Islet of Langerhans (tissue), 1 donor: ENCODE measurements at regions not wholly inside any gene's neighbourhood (a gene's known extent, or its start where the extent isn't known, plus 50 kb on each side); places are given as distances from the start of the nearest gene placed in this dataset.
"Not testable (repeated sequence)": the region's sequence is repeated elsewhere in the genome, so short reads cannot be mapped to it uniquely, and the experiment has no call there.

Source experiments
- FAIRE-seq: peaks from one replicate; lab custom pipeline; 2011; peaks lifted over from hg19 to GRCh38; lab: Jason Lieb, UNC

DNA sequence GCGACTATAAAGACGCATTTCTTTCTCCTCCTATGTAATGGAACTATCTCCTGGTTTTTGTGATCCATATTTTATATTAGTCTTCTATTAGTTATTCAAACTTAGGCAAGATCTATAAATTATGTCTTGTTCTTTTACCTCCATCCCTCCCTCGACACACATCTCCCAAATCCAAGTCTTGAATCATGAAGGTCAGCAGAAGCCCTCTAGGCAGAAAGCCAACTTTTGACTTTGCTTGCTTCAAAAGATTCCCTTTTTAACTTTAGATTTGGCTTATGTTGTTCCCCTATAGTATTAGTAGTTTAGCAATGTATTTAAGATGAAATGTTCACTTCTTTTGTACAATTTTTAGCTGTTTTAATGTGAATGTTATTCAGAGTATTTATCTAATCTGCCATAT lies 689.8 kb downstream of the SLC6A15 start:
- FAIRE-seq = no peak

DNA sequence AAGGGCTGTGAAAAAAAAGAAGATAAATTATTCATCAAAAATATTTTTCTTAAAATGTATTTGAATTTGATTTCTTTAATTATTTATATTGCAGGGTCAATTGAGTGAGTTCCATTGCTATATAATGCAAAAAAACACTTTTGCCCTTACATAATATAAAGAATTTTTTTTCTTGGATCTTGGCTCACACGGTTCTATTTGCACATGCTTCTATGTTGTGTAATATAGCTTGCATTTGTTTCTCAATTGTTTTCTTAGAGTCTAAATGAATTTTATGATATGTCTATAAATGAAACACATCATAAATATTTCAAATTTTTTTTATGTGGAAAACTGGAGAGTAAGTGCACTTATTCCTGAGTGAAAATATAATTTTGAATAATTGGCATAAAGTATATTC lies 694.2 kb downstream of the SLC6A15 start:
- no peak for FAIRE-seq

DNA sequence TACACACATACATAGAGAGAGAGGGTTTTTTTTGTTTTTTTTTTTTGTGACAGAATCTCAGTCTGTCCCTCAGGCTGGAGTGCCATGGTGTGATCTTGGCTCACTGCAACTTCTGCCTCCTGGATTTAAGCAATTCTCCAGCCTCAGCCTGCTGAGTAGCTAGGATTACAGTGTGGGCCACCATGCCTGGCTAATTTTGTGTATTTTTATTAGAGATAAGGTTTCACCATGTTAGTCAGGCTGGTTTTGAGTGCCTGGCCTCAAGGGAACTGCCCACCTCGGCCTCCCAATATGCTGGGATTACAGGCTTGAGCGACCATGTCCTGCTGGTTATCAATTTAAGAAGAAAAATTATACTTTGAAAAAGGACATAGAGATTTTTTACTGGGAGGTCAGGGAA lies 710.6 kb downstream of the SLC6A15 start:
- FAIRE-seq = no peak

DNA sequence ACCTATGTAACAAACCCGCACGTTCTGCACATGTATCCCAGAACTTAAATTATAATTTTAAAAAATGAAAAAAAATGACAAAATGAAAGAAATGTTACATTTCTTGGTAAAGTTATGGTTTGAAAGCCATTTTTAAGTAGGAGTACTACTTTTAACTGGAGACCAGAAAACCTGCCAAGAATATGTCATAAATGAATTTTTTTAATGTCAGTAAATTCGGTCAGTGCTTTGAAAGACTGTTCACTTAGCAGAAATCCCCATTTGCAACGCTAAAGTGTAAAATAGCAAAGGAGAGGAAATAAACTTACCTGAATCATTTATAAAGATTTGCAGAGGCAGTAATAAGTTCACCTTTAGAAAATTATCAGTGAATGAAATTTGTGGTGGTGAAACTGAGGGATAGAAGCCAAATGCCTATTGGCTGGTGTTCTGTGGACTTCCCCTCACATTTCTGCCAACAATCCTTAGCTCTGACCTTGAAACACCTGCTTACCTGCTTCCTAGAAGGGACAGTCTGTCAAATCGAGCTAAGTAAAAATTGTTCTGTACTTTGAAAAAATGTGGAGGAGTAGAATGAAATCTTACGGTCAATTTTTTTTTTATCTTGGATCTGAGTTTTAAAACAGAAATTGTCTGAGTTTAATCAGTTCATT lies 714.2 kb downstream of the SLC6A15 start:
- FAIRE-seq = no peak

DNA sequence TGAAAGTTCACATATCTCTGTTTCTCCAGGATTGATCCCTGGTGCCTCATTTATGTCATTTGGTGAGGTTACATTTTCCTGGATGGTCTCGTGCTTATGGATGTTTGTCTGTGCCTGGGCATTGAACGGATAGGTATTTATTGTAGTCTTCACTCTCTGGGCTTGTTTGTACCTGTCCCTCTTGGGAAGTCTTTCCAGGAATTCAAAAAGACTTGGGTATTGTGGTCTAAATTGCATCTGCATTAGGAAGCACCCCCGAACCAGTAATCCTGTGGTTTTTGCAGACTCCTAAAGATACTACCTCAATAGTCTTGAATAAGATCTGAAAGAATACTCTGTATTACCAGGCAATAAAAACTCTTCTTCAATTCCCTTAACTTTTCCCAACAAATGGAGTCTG lies 720.8 kb downstream of the SLC6A15 start:
- no peak for FAIRE-seq

DNA sequence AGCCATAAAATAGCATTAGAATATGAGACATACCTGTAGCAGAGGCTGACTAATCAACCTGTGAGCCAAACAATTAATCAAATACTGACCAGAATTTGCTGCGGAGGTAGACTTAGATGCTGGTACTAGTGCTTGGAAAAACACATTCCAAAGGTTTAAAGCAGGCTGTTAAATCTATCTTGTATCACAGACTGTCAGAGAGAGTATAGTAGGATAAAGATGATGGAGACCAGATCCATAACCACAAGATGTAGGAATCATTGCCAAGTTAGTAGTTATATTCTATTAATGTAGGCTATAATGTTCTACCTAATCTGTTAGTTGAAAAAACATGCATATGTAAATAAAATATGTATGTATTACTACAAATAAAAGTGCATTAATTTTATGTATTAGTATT lies 726.2 kb downstream of the SLC6A15 start:
- no peak for FAIRE-seq

DNA sequence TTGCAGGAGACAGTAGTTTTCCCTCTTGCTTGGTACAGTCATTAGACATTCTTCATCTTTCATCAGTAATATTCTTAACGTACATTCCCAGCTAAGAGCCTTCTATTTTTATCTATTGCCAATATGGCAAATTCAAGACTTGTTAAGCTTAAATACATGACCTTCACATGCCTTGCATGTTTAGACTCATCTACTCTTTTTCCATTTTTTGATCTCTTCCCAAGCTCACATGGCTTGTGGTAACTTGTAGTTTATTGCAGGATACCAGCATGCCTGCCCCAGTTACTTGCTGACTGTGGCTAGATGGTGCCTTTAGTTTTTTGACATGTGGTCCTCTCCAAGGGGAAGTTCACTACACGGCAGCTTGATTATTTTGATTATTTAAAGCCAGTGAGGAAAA lies 729.0 kb downstream of the SLC6A15 start:
- FAIRE-seq = no peak

DNA sequence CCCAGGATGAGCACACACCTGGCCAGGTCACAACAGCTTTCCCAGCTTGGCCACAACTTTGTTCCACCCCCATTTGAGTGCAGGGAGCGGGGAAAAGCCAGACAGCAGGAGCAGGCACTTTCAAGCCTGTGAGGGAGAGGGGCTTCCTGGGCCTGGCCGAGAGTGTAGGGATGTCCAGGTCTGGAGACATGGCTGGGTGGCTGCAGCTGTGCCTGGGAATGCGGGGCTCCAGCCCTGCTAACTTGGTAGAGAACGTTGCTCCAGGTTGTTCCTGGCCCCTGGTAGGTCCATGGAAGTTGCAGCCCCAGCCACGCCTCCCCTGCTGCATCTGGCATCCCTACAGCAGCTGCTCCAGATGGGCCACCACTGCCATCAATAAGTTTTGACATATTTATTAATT lies 738.5 kb downstream of the SLC6A15 start:
- FAIRE-seq = no peak

DNA sequence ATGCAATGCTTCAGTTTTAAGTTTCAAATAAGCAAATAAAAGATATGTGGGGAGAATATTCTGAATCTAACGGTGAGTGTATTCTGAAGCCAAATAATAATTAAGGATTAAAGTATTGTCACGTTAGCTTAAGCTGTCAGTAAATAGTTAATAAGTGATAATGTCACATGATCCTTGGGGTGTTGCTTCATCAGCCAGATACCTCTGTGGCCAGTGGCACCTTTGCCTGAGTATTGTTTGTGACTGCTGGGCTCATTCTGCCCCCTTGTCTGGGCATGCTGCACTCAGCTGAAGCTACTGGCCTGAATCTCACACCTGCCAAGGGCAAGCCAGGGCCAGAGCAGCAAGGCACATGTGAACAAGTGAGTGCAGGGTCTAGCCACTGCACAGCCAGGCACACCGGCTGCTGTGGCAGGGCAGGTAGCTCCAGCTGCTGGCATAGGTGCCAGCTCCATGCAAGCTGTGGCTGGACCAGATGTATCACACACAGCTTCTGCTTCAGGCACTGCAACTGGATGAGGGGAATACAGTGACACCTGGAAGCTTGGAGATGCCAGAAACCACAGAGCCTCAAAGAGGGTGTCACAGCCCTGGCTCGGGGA lies 739.7 kb downstream of the SLC6A15 start:
- FAIRE-seq = no peak

DNA sequence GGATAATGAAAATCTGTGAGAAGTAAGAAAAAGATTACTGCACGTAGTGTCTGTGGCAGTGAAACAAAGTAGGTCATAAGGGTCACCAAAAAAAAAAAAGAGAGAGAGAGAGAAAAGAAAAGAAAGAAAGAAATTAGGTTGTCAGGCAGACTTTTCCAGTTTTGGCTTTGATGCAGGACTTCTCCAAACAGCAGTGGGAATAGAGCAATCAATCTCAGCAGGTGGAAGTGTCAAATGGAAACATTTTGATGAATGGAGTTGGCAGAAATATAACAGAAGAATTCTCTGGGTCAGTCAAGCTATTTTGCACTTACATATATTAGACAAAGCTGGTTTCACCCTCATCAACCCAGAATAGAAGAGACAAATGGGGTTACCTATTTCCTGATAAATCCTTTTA lies 745.8 kb downstream of the SLC6A15 start:
- FAIRE-seq = no peak

DNA sequence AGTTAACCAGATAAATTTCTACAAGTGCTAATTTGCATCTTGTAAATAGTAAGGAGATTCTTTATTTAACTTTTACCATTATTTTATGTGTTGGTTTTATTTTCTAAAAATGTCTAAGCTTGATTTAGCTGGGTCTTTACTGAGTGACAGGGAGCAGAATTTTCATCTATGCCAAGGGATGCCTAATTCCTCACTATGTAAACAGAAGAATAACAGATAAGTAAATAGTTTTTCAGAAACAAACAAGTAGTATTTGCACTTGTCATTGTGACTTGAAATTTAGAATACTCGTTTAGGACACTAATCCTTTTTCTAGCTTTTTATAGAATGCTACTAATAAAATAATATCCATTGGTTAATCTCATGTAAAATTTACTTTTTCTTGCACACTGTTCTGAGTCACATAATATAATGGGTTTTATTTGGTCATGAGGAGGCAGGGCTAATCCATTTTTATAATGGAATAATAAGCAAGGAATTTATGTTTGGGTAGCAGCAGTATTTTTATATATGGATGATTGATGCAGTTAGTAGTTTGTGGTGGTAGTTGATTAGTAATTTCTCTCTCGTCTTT lies 746.5 kb downstream of the SLC6A15 start:
- no peak for FAIRE-seq

DNA sequence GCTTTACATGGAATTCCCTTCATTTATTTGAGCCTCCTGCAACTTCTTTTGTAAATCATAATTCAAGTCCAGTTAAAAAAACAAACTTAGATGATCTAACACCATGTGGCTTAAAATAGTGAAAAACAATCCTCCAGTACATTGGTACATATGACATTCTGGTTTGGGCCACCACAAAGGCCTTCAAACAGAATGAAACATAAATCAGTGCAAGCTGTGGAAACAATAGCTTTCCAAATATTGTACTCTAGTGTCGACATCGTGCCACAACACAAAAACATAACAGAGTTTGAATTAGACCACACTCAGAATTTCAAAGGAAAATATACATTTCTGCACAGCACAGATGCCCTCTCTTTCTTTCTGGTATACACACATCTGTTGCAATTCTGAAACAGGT lies 751.3 kb downstream of the SLC6A15 start:
- no peak for FAIRE-seq

DNA sequence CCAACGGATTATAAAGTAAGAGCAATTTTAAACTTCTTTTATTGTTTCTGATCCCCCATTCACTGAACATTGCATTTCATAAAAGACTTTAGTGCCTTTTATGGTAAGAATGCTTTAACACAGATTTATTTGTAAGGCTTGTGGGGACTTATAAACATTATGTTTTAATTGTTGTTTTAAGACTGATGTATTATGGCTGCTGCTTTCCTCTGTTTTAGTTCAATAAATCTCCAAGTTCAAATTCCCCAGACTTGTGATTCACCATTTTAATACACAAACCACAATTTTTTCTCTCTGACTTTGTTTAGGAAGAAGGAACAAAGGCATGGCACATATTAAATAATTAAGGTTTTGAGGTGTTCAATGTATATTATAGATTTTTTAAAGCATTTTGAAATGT lies 753.3 kb downstream of the SLC6A15 start:
- no peak for FAIRE-seq

DNA sequence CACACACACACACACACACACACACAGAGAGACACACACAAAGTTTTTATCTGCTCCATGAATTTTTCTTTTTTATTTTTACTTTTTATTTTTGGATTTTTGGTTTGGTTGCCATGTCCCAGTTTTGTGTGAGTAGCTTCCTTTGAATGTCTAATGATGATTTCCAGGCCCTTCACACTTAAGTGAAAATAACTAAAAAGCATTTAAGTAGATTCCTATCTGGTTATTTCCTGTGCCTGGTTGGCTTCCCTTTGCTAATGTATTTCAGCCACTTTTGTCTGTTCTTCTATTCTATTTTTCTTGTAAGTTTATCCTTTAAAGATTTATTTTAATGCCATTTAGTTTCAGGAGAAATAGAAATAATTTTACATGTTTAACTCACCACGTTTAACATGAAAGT lies 755.4 kb downstream of the SLC6A15 start:
- no peak for FAIRE-seq

DNA sequence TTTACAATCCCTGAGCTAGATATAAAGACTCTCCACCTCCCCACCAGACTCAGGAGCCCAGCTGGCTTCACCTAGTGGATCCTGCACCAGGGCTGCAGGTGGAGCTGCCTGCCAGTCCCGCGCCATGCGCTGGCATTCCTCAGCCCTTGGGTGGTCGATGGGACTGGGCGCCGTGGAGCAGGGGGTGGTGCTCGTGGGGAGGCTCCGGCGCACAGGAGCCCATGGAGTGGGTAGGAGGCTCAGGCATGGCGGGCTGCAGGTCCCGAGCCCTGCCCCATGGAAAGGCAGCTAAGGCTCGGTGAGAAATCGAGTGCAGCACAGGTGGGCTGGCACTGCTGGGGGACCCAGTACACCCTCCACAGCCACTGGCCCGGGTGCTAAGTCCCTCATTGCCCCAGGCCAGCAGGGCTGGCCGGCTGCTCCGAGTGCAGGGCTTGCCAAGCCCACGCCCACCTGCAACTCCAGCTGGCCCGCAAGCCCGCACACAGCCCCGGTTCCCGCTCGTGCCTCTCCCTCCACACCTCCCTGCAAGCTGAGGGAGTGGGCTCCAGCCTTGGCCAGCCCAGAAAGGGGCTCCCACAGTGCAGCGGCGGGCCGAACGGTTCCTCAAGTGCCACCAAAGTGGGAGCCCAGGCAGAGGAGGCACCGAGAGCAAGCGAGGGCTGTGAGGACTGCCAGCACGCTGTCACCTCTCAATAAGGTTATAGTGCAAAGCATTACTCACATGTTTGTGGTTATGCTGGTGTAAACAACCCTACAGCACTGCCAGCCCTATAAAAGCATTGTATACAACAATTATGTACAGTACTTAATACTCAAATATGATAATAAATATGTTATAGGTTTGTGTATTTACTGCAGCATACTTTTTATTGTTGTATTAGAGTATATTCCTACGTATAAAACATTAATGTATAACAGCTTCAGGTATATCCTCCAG lies 757.3 kb downstream of the SLC6A15 start:
- not testable (repeated sequence) for FAIRE-seq

DNA sequence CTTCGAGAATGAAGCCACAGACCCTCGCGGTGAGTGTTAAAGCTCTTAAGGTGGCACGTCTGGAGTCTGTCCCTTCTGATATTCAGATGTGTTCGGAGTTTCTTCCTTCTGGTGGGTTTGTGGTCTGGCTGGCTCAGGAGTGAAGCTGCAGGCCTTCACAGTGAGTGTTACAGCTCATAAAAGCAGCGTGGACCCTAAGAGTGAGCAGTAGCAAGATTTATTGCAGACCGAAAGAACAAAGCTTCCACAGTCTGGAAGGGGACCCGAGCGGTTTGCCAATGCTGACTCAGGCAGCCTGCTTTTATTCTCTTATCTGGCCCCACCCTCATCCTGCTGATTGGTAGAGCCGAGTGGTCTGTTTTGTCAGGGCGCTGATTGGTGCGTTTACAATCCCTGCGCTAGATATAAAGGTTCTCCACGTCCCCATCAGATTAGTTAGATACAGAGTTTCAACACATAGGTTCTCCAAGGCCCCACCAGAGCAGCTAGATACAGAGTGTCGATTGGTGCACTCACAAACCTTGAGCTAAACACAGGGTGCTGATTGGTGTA lies 758.1 kb downstream of the SLC6A15 start:
- not testable (repeated sequence) for FAIRE-seq

DNA sequence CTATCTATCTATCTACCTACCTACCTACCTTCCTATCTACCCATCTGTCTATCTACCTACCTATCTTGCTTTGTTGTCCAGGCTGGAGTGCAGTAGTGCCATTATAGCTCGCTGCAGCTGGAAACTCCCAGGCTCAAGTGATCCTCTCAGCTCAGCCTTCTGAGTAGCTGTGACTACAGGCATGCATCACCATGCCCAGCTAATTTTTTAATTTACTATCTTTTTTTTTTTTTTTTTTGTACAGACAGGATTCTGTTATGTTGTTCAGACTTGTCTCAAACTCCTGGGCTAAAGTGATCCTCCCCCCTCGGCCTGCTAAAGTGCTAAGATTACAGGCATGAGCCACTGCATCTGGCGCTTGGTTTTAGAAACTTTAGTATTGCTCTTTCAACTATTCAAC lies 762.4 kb downstream of the SLC6A15 start:
- FAIRE-seq = no peak

DNA sequence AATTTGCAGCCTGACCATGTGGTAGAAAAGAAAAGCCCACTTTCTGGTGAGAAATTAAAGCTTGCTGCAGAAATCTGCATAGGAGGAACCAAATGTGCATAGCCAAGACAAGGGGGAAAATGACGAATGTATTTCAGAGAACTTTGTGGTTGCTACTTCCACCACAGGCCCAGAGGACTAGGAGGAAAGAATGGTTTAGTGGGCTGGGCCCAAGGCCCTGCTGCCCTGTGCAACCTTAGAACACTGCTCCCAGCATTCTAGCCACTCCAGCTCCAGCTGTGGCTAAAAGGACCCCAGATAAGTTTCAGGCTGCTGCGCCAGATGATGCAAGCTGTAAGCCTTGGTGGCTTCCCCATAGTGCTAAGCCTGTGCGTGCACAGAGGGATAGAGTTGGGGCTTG lies 764.3 kb downstream of the SLC6A15 start:
- FAIRE-seq = no peak

DNA sequence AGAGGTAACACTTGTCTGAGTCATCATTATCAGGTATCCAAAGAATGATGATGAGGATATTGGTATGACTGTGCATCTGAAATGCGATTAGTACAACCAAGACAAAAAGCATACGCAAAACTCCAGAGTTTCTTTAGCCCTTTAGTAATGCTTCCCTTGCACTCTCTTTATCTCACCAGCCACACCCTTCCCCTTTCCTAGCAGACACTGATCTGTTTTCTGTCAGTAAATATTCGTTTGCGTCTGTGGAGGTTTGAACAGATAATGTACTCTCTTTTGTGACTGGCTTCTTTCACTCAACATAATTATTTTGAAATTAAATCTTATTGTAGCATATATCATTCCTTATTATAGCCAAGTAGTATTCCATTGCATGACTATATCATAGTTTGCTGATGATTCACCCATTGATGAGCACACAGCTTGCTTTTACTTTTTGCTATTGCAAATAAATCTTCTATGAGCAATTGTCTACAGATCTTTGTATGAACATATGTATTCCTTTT lies 775.7 kb downstream of the SLC6A15 start:
- no peak for FAIRE-seq

DNA sequence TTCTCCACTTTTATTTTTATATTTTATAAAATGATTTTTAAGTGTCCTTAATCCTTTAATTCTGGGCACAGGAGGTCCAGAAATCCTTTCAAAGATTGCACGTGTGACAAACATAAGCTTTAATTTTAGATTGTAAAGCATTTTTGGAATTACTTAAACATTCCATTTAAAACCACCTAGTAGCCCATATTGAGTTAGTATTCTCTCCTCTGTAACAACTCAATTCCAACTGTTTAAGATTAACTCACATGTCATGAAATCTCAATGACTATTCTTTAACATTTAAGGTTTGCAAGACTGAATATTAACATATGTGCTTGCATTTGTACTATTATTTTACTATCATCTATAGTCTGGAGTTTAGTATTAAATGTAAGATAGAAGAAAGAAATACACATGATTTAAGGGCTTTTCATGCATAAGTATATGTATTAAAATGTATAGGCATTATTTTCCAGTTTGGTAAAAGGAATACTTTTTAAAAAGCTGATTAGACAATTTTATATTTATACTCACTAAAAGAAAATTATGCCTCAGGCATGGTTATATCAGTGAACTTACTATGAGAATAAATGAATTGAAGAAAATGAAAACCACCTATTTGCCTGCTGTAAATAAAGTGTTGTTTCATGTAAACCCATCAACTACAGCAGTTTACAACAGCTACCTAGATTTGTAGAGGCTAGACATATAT lies 776.9 kb downstream of the SLC6A15 start:
- peak; percentile 13 for FAIRE-seq

DNA sequence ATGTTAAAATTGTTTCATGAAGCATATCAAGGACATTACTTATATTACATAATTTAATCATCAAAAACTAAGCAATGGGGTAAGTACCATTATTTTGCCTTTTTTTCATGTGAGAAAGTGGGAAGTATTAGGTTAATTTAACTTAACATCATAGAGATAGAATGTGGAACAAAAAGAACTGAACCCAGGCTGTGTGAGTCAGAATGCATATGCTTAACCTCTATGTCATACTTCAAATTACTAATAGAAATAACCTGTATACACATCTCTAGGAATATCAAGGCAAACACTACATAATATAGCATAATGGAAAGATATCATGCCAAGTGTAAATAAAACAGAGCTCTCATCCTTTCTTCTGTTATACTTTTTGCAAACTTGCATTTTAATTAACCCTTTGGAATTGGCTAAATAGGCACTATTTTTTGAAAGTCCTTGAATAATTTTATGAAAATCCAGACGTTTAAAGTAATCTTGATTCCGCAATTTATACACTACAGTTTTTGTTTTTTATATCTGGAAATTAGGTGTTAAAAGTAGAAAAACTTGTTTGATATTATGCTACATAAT lies 777.7 kb downstream of the SLC6A15 start:
- no peak for FAIRE-seq

DNA sequence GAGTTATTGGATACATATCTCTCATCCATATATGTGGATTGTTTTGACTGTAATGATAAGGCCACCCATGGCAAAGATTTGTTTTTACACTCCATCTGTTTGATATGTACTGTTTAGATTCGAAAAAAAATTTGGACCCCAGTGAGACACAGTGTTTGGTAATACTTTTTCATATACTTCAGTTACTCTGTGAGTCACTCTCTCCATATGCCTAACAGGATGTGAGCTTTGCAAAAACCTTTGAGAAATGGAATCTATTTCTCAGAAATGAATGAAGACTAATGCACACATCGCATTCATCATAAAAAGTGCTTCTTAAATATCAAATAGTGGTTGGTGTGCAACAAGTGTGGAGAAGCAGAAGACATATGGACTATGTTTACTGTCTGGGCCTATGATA lies 781.5 kb downstream of the SLC6A15 start:
- no peak for FAIRE-seq
